Ammon's horn (tissue), 1 donor: ENCODE measurements at regions not wholly inside any gene's neighbourhood (a gene's known extent, or its start where the extent isn't known, plus 50 kb on each side); places are given as distances from the start of the nearest gene placed in this dataset.
A peak's percentile ranks its signal among the peaks of the same experiment; 100 is the strongest.

Experiments
- DNase-seq: peaks from one replicate; pipeline ENCODE4 v3.0.0-alpha.2; 2016; ENCODE audit warnings: low spot score

DNA sequence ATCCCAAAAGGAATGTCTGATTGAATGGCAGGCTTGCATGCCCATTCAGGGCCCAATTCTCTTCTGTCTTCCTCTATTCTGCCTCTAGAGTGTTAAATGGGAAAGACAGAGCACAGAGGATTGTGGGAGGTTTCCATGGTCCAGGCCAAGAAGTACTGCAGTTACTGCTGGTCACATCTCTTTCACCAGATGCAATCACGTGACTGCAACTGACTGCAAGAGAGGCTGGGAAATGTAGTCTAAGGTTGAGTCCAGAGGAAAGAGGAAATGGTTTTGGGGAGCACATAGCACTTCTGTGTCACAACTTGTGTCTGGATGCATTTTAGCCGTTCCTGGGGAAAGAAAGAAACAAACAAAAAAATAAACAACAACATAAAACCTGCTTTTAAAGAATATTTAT is 336.4 kb upstream of the BTBD3 start:
- DNase-seq = no peak

DNA sequence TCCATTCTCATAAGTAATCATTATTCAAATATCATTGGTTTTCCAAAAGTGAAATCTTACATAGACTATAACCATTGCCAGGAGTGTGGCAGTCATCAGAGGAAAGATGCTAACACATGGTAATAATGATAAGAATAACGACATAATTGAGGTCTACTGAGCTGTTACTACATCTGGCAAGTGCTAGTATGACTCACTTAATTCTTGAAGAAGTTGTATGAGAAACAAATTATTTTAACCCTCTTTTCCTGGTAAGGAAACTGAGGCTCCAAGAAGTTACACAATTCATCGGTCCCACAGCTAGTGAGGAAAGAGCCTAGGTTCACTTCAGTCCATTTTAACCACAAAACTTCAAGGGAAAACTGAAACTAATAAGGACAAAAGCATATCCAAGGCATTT is 335.6 kb upstream of the BTBD3 start:
- DNase-seq = no peak

DNA sequence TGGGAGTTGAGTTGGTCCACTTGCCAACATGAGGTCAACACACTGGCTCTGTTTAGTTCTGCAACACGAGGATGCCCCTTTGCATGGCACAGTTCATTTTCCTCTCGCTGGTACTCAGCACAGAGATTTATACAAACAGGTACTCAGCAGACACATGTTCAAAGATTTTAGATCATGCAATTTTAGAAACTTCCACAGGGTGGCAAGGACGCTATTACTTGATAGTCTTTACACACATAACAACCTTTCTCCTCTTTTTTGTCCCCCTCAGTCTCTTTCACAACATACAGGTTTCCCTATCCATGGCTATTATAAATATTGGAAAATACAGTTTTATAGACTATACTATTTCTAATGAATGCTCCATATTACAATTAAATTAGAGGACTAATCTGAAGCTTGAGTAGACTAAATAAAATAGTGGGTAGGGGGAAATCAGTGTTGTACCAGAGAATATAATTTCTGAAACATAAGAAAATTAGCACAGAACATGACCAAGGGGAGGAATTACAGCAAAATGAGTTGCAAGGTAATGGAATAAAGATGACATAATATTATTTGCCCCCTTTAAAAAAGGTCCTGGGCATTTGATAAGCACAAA is 331.8 kb upstream of the BTBD3 start:
- DNase-seq = peak; percentile 30

DNA sequence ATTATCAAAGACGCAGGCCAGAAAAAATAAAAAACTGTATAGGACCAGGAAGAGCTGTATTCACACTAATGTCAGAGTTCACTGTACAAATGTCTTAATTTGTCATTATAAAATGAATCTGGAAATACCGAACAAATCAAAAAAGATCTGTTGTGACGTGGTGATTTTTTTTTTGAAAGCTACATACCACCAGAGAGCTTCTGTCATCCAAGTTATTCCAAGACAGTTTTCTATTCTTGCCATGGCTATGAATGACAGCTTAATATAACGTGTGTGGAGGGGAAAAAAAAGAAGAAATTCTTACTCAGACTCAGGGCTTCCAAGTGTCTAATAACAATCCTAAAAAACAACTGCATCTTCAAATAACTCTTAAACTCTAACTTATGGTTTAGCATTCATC is 328.8 kb upstream of the BTBD3 start:
- no peak for DNase-seq

DNA sequence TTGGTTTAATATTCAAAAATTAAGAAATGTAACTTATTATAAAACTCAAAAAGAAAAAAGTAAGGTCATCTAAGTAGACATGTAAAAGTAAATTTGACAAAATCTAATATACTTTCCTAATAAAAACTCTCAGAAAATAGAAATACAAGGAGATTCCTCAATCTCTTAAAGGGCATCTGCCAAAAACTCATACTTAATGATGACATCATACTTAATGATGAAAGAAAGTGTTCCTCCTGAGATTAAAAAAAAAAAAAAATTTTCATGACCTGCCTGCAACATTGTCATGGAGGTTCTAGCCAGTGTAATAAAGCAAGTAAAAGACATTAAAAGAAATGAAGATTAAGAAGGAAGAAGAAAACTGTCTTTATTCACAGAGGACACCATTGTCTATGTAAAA is 325.7 kb upstream of the BTBD3 start:
- no peak for DNase-seq

DNA sequence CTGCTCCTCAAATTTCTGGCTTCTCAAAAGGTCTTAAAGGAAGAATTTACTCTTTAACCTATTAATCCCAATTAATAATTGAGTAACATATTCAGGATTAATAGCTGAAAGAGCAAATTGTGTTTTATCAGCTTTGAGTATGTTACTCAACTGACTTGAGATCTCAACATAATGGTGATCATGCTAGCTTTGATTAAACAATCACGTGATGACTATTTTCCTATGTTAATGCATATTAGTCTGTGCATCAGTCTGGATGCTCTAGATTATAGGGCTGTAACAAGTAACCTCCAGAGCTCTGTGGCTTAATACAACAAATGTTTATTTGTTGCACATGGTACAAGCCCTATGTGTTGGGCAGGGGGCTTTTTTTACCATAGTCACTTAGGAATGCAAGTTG is 313.4 kb upstream of the BTBD3 start:
- DNase-seq = no peak

DNA sequence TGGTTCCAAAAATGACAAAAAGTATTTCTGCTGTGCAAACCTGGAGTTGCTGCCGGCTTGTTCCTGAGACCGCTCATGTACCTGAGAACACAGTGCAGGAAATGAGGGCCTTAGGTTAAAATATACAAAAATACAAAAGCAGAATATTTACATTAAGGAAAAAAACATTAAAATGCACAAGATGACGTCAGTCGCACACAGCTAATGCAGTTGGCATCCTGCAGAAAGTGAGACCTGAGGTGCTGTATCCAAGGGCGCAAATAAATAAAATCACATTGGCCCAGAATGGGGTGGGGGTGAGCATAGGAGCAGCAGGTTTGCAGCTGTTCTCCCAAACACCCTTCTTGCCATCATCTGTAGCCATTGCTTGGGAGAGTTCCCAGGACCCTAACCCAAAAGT is 310.6 kb upstream of the BTBD3 start:
- no peak for DNase-seq

DNA sequence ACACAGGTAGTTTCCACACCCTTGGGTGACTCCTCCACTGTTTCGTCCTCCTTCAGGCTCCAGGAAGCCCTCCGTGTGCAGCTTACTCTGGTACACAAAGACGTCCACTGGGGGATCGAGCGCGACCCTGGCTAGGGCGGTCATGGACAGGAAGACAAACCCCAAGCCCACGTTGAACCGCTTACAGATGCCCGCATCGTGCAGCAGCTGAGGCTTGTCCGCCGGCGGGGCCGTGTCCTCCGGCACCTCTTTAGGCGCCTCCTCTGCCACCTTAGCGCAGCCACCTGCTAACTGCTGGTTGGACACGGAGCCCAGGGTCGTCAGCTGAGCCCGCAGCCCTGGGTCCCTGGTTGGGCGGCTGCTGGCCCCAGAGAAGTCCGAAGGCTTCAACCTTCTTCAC is 309.0 kb upstream of the BTBD3 start:
- DNase-seq = no peak

DNA sequence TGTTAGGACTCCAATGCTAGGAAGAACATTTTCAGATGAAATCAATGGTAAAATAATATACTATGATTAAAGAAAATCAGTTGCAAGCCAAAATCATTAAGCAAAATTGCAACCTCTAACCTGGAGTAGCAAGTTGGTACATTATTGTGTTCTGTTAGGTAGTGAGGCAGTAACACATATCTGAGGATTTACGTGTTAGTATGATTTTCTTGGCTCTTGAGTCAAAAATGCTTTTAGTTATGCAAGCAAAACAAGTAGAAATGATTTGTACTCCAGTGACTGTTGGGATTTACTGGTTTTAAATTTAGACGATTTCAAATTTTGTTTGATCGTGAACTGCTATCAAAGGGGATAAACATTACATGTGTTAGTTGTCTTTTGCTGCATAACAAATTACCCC is 293.0 kb upstream of the BTBD3 start:
- DNase-seq = no peak

DNA sequence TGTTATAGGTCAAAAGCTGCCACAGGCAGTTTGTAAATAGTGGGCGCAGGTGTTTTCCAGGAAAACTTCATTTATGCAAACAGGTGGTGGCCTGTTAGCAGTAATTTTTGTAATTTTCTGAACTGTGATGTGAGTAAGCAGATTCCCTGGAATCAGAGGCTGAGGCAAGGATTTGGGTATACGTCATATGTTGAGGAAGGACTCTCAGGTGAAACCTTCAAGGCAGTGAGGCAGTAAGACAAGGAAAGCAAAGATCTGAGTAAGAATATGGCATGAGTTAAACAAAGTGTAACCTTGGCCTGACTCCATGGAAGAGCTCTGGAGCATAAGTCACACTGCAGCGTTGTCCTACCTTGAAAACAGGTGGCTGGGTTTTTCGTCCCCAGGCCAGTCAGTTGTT is 291.1 kb upstream of the BTBD3 start:
- no peak for DNase-seq

DNA sequence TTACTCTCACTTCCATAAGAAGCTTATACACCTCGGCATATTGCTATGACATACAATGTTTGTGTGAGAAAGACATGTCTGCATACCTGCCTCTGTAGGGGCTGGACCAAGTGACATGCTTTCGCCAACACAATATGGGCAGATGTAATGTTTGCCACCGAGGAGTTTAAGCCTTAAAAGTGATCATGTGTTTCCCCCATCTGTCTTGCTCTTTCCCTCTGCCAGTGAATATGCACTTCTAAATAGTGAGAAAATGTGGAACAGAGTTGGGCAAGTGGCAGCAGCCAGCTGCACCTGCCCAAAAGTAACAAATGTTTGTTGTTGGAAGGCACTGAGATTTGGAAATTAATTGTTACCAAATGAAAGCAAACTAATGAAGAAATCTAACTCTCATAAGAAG is 274.8 kb upstream of the BTBD3 start:
- DNase-seq = no peak

DNA sequence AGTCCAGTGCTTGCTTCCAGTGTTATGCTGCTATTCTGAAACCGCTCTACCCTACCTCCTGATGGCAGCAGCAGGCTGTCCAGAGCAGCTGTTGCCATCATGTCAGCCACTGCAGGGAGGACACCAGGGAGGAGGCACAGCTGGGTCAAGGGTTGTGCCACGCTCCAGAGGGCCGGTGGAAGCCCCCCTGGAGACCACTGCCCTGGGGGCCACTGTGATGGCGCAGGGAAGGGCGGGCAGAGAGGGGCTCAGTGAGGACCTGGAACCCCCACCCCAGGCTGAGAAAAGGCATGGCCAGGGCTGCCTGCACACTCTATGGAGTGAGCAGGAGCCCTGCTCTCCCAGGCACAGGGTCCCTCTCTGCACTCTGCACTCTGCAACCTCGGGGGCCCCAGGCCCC is 271.3 kb upstream of the BTBD3 start:
- DNase-seq = no peak

DNA sequence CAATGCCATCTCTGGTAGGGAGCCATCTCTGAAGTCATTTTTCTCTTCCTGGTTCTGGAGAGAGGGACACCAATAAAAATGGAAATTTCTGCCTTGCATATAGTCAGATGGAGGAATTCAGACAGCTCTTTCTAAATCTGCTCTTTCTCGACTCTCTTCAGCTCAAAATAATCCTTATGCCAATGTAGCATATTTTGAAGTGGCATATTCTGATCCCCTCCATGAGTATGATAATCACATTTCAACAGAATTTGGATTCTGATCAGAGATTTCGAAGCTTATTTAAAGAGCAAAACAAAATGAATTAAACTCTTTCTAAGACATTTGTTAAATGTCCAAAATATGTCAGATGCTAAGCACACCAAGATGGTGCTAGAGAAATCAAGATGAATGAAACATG is 267.1 kb upstream of the BTBD3 start:
- no peak for DNase-seq

DNA sequence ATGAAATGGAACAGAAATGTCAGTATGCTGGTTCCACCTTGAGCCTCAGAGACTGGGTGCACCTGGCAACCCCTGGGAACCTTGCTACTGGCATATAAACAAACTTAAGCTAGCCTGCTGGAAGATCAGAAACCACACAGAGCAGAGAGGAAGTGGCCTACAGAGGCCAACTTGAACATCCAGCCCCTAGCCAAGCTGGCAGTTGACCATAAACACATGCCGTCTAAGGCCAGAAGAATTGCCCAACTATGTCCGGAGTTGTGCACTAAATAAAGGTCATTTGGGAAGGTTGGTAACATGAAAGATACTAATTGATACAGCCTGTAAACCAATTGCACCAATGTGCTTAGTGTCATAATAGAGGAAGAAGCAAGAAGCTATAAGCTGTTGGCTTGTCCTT is 266.6 kb upstream of the BTBD3 start:
- DNase-seq = peak; percentile 6

DNA sequence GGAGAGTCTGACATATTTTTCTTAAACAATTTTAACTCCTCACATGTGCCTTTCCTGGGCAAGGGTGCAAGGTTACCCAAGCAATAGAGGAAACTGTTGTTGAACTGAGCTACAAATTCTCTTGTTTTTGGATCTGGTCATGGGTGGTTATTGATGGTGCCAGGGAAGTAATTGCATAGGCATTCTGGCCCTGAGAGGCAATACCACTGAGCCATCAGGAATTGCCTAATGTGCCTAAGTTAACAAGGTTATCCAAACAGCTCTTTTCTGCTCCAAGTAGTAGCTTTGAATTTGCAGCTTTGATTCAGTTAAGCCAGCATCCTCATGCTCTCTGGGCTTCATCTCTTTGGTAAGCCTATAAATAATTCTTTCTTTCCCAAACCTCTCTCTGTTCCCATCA is 266.0 kb upstream of the BTBD3 start:
- DNase-seq = no peak

DNA sequence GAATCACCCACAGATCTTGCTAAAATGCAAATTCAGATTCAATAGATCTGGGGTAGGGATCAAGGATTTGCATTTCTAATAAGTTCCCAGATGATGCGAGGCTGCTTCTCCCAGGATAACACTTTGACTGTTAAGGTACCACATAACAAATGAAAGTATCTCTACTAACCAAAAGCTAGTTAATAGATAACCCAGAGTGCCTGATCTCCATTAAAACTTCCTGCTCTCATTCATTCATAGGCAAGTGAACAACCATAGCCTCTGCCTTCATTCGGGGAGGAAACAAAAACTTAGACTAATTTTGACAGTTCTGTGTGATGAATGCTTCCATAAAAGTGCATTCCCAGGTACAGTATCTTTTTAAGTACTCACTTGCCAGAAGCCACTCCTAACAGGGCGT is 265.6 kb upstream of the BTBD3 start:
- DNase-seq = no peak

DNA sequence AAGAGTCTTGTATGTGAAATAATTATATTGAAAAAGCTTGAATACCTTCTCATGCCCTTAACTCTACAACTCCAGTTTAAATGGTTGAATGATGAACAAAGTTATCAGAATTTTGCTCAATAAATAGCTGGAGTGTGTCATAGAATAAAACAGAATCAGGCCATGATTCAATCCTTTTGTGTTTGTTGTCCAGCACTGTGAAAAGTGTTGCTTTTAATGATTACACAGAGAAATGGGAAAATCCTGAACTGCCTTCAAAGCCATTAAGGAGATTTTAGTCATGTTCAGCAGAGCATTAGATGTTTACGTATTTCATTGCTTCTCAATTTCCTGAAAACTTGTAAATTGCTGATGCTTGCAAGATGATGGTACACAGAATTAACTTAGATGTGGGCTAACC is 262.9 kb upstream of the BTBD3 start:
- DNase-seq = no peak

DNA sequence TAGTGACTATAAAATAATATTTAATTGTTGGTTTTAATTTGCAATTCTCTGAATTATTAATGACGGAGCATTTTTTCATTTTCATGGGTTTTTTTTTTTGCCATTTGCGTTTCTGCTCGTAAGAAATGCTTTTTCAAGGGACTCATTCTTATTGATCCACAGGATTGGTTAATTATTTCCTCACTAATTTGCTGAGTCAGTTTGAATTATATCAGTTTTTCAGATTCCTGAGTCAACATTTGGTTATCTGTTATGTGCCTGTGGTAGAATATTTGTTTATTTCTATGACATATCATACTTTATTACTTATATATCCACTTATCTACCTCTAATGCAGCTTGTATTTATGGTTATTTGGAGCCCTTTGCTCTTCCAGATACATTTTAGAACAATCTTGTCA is 257.0 kb upstream of the BTBD3 start:
- no peak for DNase-seq

DNA sequence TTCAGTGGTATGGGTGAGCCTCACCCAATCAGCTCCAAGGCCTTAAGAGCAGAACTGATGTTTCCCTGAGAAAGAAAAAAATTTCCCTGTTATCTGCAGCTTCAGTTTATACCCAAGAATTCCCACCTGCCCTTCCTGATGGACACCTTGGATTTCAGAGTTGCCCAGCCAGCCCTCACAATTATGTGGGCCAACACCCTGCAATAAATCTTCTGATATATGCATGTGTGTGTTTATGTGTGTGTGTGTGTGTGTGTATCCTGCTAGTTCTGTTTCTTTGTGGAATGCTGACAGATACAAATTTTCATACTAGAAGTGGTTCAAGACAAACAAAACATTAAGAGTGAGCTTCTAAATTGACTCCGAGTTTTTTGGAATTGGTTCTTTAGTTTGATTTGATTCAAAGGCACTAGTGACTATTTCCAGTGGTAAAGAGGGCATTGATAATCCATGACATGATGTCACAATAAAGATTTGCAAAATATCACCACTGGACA is 246.6 kb upstream of the BTBD3 start:
- no peak for DNase-seq

DNA sequence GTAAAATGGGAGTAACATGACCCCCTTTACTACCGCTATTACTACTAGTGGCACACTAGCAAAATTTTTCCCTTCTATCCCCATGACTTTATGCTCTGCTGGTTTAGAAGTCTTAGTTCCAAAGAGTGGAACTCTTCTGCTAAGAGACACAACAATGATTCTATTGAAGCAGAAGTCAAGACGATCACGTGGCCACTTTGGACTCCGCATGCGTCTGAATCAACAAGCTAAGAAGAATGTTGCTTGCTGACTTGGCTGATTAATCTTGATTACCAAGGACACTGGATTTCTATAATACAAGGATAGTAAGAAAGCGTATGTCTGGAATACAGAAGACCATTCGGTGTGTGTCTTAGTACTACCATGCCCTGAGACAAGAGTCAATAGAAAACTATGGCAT is 244.7 kb upstream of the BTBD3 start:
- no peak for DNase-seq

DNA sequence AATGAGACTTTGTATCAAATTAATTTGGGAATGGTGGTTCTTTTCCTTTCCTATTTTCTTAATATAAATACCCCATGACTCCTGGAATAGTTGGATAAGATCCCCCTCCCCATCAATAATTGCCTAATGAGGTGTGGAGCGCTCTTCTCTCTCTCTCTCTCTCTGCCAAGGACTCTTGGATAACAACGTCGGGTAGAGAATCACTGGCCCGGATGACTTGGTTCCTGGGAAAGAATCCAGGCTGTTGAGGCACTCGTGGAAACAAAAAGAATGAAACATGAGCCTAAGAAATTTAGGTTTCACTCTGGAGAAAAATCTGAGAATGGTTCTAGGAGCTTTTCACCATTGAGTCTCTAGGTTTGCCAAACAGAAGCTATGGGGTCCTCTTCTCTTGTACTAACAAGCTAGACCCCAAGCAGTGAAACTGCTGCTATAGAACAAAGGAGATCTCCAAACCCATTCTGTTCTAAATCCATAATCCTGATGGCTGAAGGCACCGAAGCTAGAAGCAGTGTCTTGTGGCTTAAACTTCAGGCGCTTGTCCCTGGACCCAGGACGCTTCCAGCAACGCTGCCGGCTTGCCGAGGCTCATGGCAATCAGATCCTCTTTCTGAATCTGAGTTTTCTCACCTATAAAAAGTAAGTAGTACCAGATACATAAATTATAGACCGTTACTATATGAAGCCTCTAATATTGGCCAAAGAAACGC is 241.6 kb upstream of the BTBD3 start:
- DNase-seq = no peak

DNA sequence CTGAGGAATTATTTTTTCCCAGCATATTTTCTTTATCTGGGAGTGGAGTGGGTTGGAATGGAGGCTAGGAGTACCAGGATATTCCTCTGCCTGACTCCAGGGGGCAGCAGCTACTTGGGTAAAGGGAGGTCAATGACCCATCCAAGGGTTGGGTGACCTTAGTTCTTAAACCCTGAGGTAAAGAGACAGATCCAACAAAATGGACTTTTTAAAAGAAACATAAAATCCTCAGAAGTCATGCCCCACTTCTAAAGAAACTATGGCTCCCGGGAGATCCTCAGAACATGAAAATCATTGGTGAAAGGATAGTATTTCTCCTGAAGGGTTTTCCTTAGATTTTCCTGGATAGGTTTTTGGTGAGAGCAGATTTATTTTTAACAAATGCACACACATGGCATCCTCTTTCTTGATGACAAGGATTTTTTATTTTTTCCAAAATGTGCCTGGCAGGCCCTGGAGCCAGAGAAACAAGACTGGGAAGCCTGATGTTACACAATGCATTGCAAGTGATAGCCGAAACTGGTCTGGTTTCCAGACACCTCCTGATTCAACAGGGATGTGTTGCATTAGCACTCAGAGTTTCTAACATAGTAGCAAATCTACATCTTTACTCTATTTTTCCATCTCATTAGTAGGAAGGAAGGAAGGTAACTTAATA is 240.9 kb upstream of the BTBD3 start:
- DNase-seq = peak; percentile 65

DNA sequence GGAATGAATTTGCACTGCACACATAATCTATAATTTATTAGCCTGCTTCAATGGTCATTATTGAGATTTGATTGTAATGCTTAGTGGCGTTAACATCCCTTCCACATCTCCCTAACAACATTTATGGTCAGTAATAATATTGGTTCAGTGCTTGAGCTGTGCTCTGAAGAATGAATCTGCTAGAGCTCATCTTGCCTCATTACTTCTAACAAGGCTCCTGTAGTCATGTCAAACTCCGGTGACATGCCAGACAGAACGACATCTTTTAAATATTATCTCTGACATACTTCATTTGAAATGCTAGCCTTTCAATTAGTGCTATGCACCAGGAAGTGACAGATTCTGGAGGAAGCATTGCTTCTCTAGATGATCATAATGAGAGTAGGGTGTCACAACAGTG is 240.3 kb upstream of the BTBD3 start:
- no peak for DNase-seq

DNA sequence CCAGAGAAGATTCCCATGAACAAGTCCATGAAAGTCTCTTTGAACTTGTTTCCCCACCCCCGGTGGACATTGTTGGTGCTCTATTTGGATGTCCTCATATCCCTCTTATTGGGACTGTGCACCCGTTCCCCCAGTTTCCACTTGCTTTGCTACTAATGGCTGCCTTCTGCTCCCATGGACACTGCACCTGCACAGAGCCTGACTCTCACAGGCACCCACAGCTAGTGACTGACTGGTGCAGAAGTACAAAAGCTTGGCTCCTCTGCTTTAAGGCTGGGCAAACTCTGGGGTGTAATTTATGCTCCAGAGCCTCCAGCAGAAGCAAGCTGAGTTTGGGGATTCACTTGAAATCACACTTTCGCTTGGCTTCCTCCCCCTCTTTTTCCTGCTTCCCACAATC is 239.9 kb upstream of the BTBD3 start:
- no peak for DNase-seq
